A549 (cell line): ENCODE measurements at regions not wholly inside any gene's neighbourhood (a gene's known extent, or its start where the extent isn't known, plus 50 kb on each side); places are given as distances from the start of the nearest gene placed in this dataset.

Source experiments
- ATAC-seq, 2 experiments: fragments of 200-7000 bp in 1 of 2; fragments of >200 bp in 1 of 2; cut with Nextera tagmentation in 1 of 2; cut with Tn5 transposase in 1 of 2; 3 replicates each; pipeline versions ENCODE4 v1.8.0 to v1.9.1; 2018 to 2020; ENCODE audit warnings: mild to moderate bottlenecking in 1 of 2, moderate library complexity in 1 of 2
- CTCF ChIA-PET: fragments of 300-600 bp; sonication (Branson Sonifier 250); formaldehyde crosslinking; extraction: SDS; loops from one replicate; lab custom pipeline; 2021; ENCODE audit warnings: antibody characterized with exemption, inconsistent platforms; lab: Yijun Ruan, JAX
- POLR2A ChIA-PET: fragments of 350-600 bp; formaldehyde crosslinking; extraction: SDS; loops from one replicate; lab custom pipeline; 2021; ENCODE audit warnings: antibody characterized with exemption, inconsistent platforms; lab: Yijun Ruan, JAX
- DNase-seq, 2 experiments: peaks; one replicate each; pipeline versions ENCODE4 v3.0.0 to v3.0.0-alpha.2; 2011 to 2016; ENCODE audit warnings: low read depth in 1 of 2, low spot score in 1 of 2
- FAIRE-seq: peaks from 2 replicates; lab custom pipeline; 2011; peaks lifted over from hg19 to GRCh38; lab: Jason Lieb, UNC
- H3K27ac ChIP-seq, 2 experiments: fragments of >200 bp; sonication (Bioruptor Twin); formaldehyde crosslinking; 3 replicates each; pipeline ENCODE4 v1.5.1; 2016 to 2017
- H3K4me1 ChIP-seq: fragments of >200 bp; sonication (Bioruptor Twin); formaldehyde crosslinking; 3 replicates; pipeline ENCODE4 v1.6.1; 2016
- H3K4me2 ChIP-seq: fragments of >200 bp; sonication (Bioruptor Twin); formaldehyde crosslinking; 3 replicates; pipeline ENCODE4 v1.6.1; 2016
- H3K4me3 ChIP-seq: fragments of >200 bp; sonication (Bioruptor Twin); formaldehyde crosslinking; 3 replicates; pipeline ENCODE4 v1.5.1; 2016
- H3K9me3 ChIP-seq: fragments of >200 bp; sonication (Bioruptor Twin); formaldehyde crosslinking; 3 replicates; pipeline ENCODE4 v1.6.1; 2016
- CBX2 ChIP-seq: fragments of 200-600 bp; sonication (generic); IDR thresholded peaks from 2 replicates; pipeline ENCODE4 v1.6.1; 2016; ENCODE audit warnings: low read depth, mild to moderate bottlenecking, borderline replicate concordance
- CHD2 ChIP-seq: fragments of 150-350 bp; IDR thresholded peaks from 2 replicates; pipeline ENCODE4 v1.6.1; 2014; ENCODE audit warnings: low read length; ENCODE audit not compliant: partially characterized antibody
- CHD4 ChIP-seq: fragments of 200-600 bp; sonication (generic); IDR thresholded peaks from 2 replicates; pipeline ENCODE4 v1.6.1; 2016; ENCODE audit warnings: antibody characterized with exemption, mild to moderate bottlenecking, borderline replicate concordance
- FOSL2 ChIP-seq, 2 experiments: fragments of 450-650 bp in 1 of 2; fragments of >200 bp in 1 of 2; sonication (Bioruptor Twin) in 1 of 2; formaldehyde crosslinking; IDR thresholded peaks; 2 replicates each; pipeline versions ENCODE4 v1.5.0 to v1.6.1; 2016 to 2020; ENCODE audit warnings: mild to moderate bottlenecking in 1 of 2, moderate library complexity in 1 of 2
- GATA3 ChIP-seq: IDR thresholded peaks from 2 replicates; pipeline ENCODE4 v1.6.1; 2012; ENCODE audit warnings: borderline replicate concordance
- HDAC2 ChIP-seq: fragments of 200-600 bp; sonication (generic); IDR thresholded peaks from 2 replicates; pipeline ENCODE4 v1.6.1; 2016
- HEYL ChIP-seq: fragments of 250-450 bp; sonication (Bioruptor Pico); IDR thresholded peaks from 2 replicates; pipeline ENCODE4 v1.8.0; 2021; ENCODE audit warnings: mild to moderate bottlenecking, moderate library complexity
- JUNB ChIP-seq: fragments of >200 bp; sonication (Bioruptor Twin); formaldehyde crosslinking; IDR thresholded peaks from 2 replicates; pipeline ENCODE4 v1.6.1; 2016
- KDM5A ChIP-seq: fragments of 200-600 bp; sonication (generic); IDR thresholded peaks from 2 replicates; pipeline ENCODE4 v1.6.1; 2016; ENCODE audit warnings: antibody characterized with exemption, mild to moderate bottlenecking
- MAFK ChIP-seq: fragments of 450-650 bp; IDR thresholded peaks from 2 replicates; pipeline ENCODE4 v1.6.1; 2014; ENCODE audit not compliant: partially characterized antibody
- MAZ ChIP-seq: fragments of 150-350 bp; IDR thresholded peaks from 2 replicates; pipeline ENCODE4 v1.6.1; 2014; ENCODE audit warnings: antibody characterized with exemption, low read depth, low read length, borderline replicate concordance
- NFE2L2 ChIP-seq: fragments of 150-350 bp; conservative IDR thresholded peaks from 2 replicates; pipeline ENCODE4 v1.6.1; 2014; ENCODE audit warnings: low read length
- NR3C1 ChIP-seq: fragments of >200 bp; sonication (Bioruptor Twin); formaldehyde crosslinking; IDR thresholded peaks from 3 replicates; pipeline ENCODE4 v1.6.1; 2017
- RAD21 ChIP-seq, 2 experiments: fragments of >200 bp in 1 of 2; sonication (Bioruptor Twin) in 1 of 2; formaldehyde crosslinking in 1 of 2; IDR thresholded peaks in 1 of 2; conservative IDR thresholded peaks in 1 of 2; 2 replicates in 1 of 2; 3 replicates in 1 of 2; pipeline ENCODE4 v1.6.1; 2012 to 2018; ENCODE audit warnings: inconsistent platforms in 1 of 2
- RCOR1 ChIP-seq: fragments of 150-350 bp; IDR thresholded peaks from 2 replicates; pipeline ENCODE4 v1.6.1; 2014; ENCODE audit warnings: antibody characterized with exemption, low read length, low read depth
- RNF2 ChIP-seq: fragments of 200-600 bp; sonication (generic); IDR thresholded peaks from 2 replicates; pipeline ENCODE4 v1.6.1; 2016; ENCODE audit warnings: low read depth, mild to moderate bottlenecking, antibody characterized with exemption, moderate library complexity, borderline replicate concordance
- ZC3H11A ChIP-seq: fragments of 450-650 bp; IDR thresholded peaks from 2 replicates; pipeline ENCODE4 v1.6.1; 2014; ENCODE audit warnings: antibody characterized with exemption, mild to moderate bottlenecking
- WGBS: methylation state at CpG from one replicate; pipeline ENCODE4 v1.1.6; 2017; ENCODE audit errors: missing lambda C conversion rate; 5-methylcytosine and 5-hydroxymethylcytosine counted together
- TF ChIP-seq, protein P1 (sequence below): fragments of 150-350 bp; IDR thresholded peaks from 2 replicates; pipeline ENCODE4 v1.6.1; 2014; ENCODE audit warnings: low read depth, mild to moderate bottlenecking, low read length
- TF ChIP-seq, protein P2 (sequence below): fragments of >200 bp; sonication (Bioruptor Twin); formaldehyde crosslinking; IDR thresholded peaks from 3 replicates; pipeline ENCODE4 v1.6.1; 2016
- TF ChIP-seq, protein P3 (sequence below): fragments of >200 bp; sonication (Bioruptor Twin); formaldehyde crosslinking; IDR thresholded peaks from 2 replicates; pipeline ENCODE4 v1.6.1; 2016
- TF ChIP-seq, protein P4 (sequence below): fragments of >200 bp; sonication (Bioruptor Twin); formaldehyde crosslinking; IDR thresholded peaks from 3 replicates; pipeline ENCODE4 v1.5.1; 2016

DNA sequence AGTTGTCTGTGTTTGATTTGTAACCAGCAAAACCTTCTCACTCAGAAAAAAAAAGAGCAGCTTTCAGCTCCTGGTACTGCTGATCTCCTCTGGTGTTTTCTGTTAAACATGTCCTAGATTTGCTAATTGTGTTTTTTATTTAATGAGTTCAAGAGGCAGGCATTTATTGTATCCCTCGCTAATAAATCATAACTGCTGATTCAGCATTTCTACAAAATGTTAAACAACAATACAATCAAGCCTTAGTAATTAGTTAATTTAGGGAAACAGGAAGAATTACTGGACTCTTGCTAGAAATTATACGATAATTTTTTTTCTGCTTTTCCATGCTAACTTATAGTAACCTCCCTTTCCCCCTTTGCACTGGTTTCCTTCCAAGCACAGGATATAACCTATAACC, 66.8 kb upstream of the NRP1 start:
- DNase-seq = no peak

DNA sequence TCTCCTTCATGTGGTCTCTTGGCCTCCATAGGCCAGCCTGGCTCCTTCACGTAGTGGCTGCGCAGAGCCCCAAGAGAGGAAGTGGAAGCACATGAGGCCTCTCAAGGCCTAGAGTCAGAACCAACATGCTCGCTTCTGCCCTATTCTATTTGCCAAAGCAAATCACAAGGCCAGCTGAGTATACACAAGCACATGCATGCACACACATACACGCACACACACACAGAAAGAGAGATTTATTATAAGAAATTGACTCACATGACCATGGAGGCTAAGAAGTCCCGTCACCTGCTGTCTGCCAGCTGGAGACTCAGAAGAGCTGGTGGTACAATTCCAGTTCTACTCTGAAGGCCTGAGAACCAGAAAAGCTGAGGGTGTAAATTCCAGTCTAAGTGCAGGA, 64.3 kb upstream of the NRP1 start:
- DNase-seq (no peak), FAIRE-seq (no peak), ATAC-seq (no peak)
- WGBS = 80% methylated on average over 5 of the region's 5 CpGs
- peaks cover 11% of the 10 kb centered on the region; the same call in 2 of the 3 replicates for H3K9me3 ChIP-seq
- POLR2A ChIA-PET = no interaction called here
- CTCF ChIA-PET = no interaction called here
- no peaks in the 10 kb centered on the region for H3K4me1 ChIP-seq
- TF ChIP-seq, protein P1, sequence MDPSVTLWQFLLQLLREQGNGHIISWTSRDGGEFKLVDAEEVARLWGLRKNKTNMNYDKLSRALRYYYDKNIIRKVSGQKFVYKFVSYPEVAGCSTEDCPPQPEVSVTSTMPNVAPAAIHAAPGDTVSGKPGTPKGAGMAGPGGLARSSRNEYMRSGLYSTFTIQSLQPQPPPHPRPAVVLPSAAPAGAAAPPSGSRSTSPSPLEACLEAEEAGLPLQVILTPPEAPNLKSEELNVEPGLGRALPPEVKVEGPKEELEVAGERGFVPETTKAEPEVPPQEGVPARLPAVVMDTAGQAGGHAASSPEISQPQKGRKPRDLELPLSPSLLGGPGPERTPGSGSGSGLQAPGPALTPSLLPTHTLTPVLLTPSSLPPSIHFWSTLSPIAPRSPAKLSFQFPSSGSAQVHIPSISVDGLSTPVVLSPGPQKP = no peak
- TF ChIP-seq RCOR1 (no peak), HDAC2 (no peak), CHD4 (no peak), MAFK (no peak)
- no peak overlapping the region for H3K27ac ChIP-seq
- no peak overlapping the region for H3K4me2 ChIP-seq
- H3K4me3 ChIP-seq = no peak overlapping the region

More for the DNA sequence above, 66.8 kb upstream of the NRP1 start:
- POLR2A ChIA-PET = no interaction called here
- H3K4me3 ChIP-seq = no peak overlapping the region
- no peak for ATAC-seq
- peaks cover 10% of the 10 kb centered on the region; the same call in 2 of the 3 replicates for H3K9me3 ChIP-seq
- no peak overlapping the region for H3K27ac ChIP-seq
- 53% methylated on average over 2 of the region's 2 CpGs for WGBS
- H3K4me1 ChIP-seq = no peaks in the 10 kb centered on the region
- no peak for FAIRE-seq
- TF ChIP-seq, protein P1 = no peak
- peak; percentile 99 for TF ChIP-seq MAFK
- TF ChIP-seq, all 56 proteins: peak for 1
- no peak overlapping the region for H3K4me2 ChIP-seq
- CTCF ChIA-PET = no interaction called here

DNA sequence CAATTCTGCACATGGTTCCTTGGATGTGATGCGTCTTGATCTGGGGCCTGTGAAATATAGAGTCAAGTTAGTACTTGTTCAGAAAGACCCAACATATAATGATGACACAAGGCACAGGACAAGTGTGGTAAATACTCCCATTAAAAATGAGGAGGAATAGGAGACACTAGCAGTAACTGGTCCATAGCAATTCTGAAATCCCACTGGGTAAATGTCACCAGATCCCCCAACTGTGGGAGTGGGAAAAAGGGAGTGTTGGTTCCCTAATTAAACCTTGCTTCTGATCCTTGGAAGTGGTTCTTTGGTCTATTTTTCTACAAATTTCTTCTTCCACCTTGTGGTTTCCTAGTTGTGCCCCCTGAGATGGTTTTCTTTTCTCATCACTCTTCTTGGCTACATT, 62.5 kb upstream of the NRP1 start:
- TF ChIP-seq RAD21 (conservative IDR thresholded peaks at IDR 0.05 in 1 of 2, IDR thresholded peaks at IDR 0.05 in 1 of 2) (no peak), HEYL (CRISPR knock-in tag) (no peak), ZC3H11A (no peak), NFE2L2 (no peak), CHD2 (no peak), NR3C1 (no peak), JUNB (no peak), CHD4 (no peak), MAZ (no peak), FOSL2 (IDR thresholded peaks at IDR 0.05) (no peak), FOSL2 (CRISPR knock-in tag; IDR thresholded peaks at IDR 0.05) (no peak), KDM5A (no peak), GATA3 (no peak), RNF2 (no peak), CBX2 (no peak)
- TF ChIP-seq, protein P2, sequence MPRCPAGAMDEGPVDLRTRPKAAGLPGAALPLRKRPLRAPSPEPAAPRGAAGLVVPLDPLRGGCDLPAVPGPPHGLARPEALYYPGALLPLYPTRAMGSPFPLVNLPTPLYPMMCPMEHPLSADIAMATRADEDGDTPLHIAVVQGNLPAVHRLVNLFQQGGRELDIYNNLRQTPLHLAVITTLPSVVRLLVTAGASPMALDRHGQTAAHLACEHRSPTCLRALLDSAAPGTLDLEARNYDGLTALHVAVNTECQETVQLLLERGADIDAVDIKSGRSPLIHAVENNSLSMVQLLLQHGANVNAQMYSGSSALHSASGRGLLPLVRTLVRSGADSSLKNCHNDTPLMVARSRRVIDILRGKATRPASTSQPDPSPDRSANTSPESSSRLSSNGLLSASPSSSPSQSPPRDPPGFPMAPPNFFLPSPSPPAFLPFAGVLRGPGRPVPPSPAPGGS = no peak
- TF ChIP-seq, protein P3, sequence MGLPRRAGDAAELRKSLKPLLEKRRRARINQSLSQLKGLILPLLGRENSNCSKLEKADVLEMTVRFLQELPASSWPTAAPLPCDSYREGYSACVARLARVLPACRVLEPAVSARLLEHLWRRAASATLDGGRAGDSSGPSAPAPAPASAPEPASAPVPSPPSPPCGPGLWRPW = no peak
- TF ChIP-seq, protein P4, sequence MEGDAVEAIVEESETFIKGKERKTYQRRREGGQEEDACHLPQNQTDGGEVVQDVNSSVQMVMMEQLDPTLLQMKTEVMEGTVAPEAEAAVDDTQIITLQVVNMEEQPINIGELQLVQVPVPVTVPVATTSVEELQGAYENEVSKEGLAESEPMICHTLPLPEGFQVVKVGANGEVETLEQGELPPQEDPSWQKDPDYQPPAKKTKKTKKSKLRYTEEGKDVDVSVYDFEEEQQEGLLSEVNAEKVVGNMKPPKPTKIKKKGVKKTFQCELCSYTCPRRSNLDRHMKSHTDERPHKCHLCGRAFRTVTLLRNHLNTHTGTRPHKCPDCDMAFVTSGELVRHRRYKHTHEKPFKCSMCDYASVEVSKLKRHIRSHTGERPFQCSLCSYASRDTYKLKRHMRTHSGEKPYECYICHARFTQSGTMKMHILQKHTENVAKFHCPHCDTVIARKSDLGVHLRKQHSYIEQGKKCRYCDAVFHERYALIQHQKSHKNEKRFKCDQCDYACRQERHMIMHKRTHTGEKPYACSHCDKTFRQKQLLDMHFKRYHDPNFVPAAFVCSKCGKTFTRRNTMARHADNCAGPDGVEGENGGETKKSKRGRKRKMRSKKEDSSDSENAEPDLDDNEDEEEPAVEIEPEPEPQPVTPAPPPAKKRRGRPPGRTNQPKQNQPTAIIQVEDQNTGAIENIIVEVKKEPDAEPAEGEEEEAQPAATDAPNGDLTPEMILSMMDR = no peak
- 44% methylated on average over 1 of the region's 1 CpG for WGBS
- DNase-seq (no peak), ATAC-seq (no peak), FAIRE-seq (no peak)
- no peak overlapping the region for H3K27ac ChIP-seq
- no peak overlapping the region for H3K4me2 ChIP-seq
- H3K4me1 ChIP-seq = no peaks in the 10 kb centered on the region
- peaks cover 11% of the 10 kb centered on the region; the same call in 2 of the 3 replicates for H3K9me3 ChIP-seq
- CTCF ChIA-PET = interaction anchor here (1.3 kb wide), 1 partner anchor 10 kb away, joined by 4 read pairs; no protein-coding TSS in a partner anchor
- POLR2A ChIA-PET = no interaction called here
- no peak overlapping the region for H3K4me3 ChIP-seq
